Activated CD4-positive, alpha-beta memory T cell treated with anti-CD3 and anti-CD28 coated beads for 36 hours (primary cell): ENCODE measurements at regions not wholly inside any gene's neighbourhood (a gene's known extent, or its start where the extent isn't known, plus 50 kb on each side); places are given as distances from the start of the nearest gene placed in this dataset.
"Not testable (repeated sequence)": the region's sequence is repeated elsewhere in the genome, so short reads cannot be mapped to it uniquely, and the experiment has no call there.

ENCODE experiments used
- CTCF ChIA-PET: fragments of 350-600 bp; sonication (Branson Sonifier 250); formaldehyde crosslinking; loops from one replicate; lab custom pipeline; 2021; ENCODE audit warnings: antibody characterized with exemption, inconsistent platforms; lab: Charles Lee
- POLR2A ChIA-PET: fragments of 350-600 bp; sonication (Branson Sonifier 250); formaldehyde crosslinking; loops from one replicate; lab custom pipeline; 2021; ENCODE audit warnings: antibody characterized with exemption; lab: Charles Lee
- DNase-seq: peaks from one replicate; pipeline ENCODE4 v3.0.0-alpha.2; 2020
- H3K27ac Mint-ChIP-seq: one replicate; pipeline ENCODE4 v1.8.0; 2021; ENCODE audit warnings: mixed read lengths
- H3K27me3 Mint-ChIP-seq: one replicate; pipeline ENCODE4 v1.8.0; 2021; ENCODE audit warnings: mixed read lengths
- H3K36me3 Mint-ChIP-seq: one replicate; pipeline ENCODE4 v1.8.0; 2021; ENCODE audit warnings: mixed read lengths
- H3K4me1 Mint-ChIP-seq: one replicate; pipeline ENCODE4 v1.8.0; 2021; ENCODE audit warnings: low read depth, mixed read lengths
- H3K4me3 Mint-ChIP-seq: one replicate; pipeline ENCODE4 v1.8.0; 2021; ENCODE audit warnings: mild to moderate bottlenecking, mixed read lengths
- H3K9me3 Mint-ChIP-seq: one replicate; pipeline ENCODE4 v1.8.0; 2021; ENCODE audit warnings: mixed read lengths
- intact Hi-C: fragments of 100-400 bp; cut with micrococcal nuclease; formaldehyde crosslinking; loops from one replicate; pipeline ENCODE4 v1.15.1; 2023

DNA sequence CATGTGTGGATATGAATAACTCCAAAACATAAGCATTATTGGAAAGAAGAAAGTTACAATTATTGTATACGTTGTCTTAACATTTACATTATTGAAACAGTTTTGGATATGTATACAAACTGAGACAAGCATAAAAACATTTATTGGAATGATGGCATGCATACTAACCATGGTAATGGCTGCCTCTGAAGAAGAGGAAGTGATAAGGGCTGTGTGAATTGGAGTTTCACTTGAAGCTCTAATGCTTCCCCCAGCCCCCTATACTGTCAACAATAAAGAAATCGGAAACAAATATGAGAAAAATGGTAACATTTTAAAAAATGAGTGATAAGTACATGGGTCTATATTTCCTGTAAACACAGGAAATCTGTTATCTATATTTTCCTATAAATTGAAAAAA is 367.7 kb upstream of the DPYD start:
- intact Hi-C loops = no loop called here
- ChIA-PET CTCF (no interaction called here), POLR2A (no interaction called here)
- Mint-ChIP-seq H3K27me3 (no peaks in the 10 kb centered on the region), H3K4me1 (no peaks in the 10 kb centered on the region), H3K27ac (no peak overlapping the region), H3K9me3 (no peaks in the 10 kb centered on the region), H3K4me3 (no peak overlapping the region), H3K36me3 (no peaks in the 10 kb centered on the region)
- DNase-seq = no peak

DNA sequence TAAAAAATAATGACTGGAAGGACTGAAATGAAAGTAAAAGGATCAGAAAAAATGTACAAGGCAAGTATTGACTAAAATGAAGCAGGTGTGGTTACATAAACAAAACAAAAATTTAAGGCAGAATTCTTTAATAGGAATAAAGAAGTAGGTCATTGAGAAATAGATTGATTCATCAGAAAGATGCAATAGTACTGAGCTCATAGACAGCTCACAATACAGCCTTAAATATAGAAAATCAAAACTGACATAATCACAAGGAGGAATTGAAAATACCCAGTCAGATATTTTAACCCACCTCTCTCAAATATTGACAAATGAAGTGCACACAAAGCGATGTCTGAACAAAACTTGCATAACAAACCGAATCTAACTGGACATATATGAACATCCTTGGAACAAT is 366.8 kb upstream of the DPYD start:
- CTCF ChIA-PET = no interaction called here

DNA sequence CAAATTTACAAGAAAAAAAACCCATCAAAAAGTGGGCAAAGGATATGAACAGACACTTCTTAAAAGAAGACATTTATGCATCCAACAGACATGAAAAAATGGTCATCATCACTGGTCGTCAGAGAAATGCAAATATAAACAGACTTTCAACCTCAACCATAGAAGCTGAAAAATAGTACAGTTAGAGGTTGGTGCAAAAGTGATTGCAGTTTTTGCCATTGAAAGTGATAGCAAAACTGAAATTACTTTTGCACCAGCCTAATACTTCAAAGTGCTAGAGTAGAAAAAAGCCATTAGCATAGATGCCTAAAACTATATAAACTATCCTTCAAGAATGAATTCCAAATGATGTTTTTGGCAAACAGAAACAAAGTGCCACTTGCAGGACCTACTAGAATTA is 365.8 kb upstream of the DPYD start:
- Mint-ChIP-seq H3K4me1 (no peaks in the 10 kb centered on the region), H3K4me3 (no peak overlapping the region), H3K36me3 (no peaks in the 10 kb centered on the region), H3K27me3 (no peaks in the 10 kb centered on the region), H3K27ac (no peak overlapping the region), H3K9me3 (no peaks in the 10 kb centered on the region)
- POLR2A ChIA-PET = no interaction called here
- intact Hi-C loops = no loop called here
- CTCF ChIA-PET = no interaction called here
- DNase-seq = no peak

More for the DNA sequence above, 366.8 kb upstream of the DPYD start:
- H3K27me3 Mint-ChIP-seq = no peaks in the 10 kb centered on the region
- no peaks in the 10 kb centered on the region for H3K9me3 Mint-ChIP-seq
- H3K27ac Mint-ChIP-seq = no peak overlapping the region
- DNase-seq = no peak
- no peak overlapping the region for H3K4me3 Mint-ChIP-seq
- POLR2A ChIA-PET = no interaction called here
- no peaks in the 10 kb centered on the region for H3K36me3 Mint-ChIP-seq
- intact Hi-C loops = no loop called here
- no peaks in the 10 kb centered on the region for H3K4me1 Mint-ChIP-seq

DNA sequence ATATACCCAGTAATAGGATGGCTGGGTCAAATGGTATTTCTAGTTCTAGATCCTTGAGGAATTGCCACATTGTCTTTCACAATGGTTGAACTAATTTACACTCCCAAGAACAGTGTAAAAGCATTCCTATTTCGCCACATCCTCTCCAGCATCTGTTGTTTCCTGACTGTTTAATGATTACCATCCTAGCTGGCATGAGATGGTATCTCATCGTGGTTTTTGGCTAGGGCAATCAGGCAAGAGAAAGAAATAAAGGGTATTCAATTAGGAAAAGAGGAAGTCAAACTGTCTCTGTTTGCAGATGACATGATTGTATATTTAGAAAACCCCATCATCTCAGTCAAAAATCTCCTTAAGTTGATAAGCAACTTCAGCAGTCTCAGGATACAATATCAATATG is 364.5 kb upstream of the DPYD start:
- intact Hi-C loops, POLR2A ChIA-PET: not testable (repeated sequence)

DNA sequence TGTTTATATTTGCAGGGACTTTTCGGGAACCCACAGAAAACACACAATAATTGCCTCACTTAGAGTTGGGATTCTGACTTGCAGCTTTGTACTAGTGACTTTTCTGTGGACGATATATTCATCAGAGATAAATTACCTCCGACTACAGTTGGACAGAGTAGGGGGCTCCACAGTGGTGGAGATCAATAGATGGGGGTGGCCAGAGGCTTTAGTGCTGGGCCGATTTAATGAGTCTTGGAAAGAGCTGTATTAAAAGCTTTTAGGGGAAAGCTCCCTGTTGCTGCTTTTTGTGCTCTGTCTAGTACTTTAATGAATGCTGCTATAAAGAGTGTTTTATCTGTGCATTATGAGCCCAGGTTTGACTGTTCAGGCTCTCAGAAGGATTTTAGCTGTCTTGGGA is 359.2 kb upstream of the DPYD start:
- H3K4me3 Mint-ChIP-seq = no peak overlapping the region
- no peaks in the 10 kb centered on the region for H3K36me3 Mint-ChIP-seq
- intact Hi-C loops = no loop called here
- H3K27me3 Mint-ChIP-seq = no peaks in the 10 kb centered on the region
- H3K9me3 Mint-ChIP-seq = no peaks in the 10 kb centered on the region
- no peak for DNase-seq
- H3K27ac Mint-ChIP-seq = no peak overlapping the region
- CTCF ChIA-PET = no interaction called here
- POLR2A ChIA-PET = no interaction called here
- no peaks in the 10 kb centered on the region for H3K4me1 Mint-ChIP-seq

More for the DNA sequence above, 364.5 kb upstream of the DPYD start:
- H3K4me3 Mint-ChIP-seq, H3K9me3 Mint-ChIP-seq, CTCF ChIA-PET, H3K27me3 Mint-ChIP-seq, H3K36me3 Mint-ChIP-seq, H3K4me1 Mint-ChIP-seq, DNase-seq, H3K27ac Mint-ChIP-seq: not testable (repeated sequence)

DNA sequence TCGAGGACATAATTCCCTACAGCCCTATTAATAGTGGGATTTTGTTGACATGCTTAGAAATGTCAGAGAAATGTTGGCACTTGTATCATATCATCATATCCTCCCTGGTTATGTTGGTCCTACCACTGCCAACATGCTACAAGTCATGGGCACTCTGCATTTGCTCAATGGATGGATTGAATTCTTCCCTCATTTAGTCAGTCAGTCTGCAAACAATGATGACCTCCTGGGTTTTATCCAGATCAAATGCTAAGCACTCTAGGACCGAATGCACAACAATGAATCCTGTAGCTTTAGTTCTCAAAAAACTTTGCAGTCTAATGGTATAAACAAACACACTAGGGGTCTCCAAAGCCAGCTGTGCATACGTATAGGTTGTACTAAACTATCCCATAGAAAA is 357.2 kb upstream of the DPYD start:
- Mint-ChIP-seq H3K4me1 (no peaks in the 10 kb centered on the region), H3K4me3 (no peak overlapping the region), H3K36me3 (no peaks in the 10 kb centered on the region), H3K9me3 (no peaks in the 10 kb centered on the region), H3K27ac (no peak overlapping the region), H3K27me3 (no peaks in the 10 kb centered on the region)
- no peak for DNase-seq
- intact Hi-C loops = no loop called here
- ChIA-PET CTCF (no interaction called here), POLR2A (no interaction called here)

DNA sequence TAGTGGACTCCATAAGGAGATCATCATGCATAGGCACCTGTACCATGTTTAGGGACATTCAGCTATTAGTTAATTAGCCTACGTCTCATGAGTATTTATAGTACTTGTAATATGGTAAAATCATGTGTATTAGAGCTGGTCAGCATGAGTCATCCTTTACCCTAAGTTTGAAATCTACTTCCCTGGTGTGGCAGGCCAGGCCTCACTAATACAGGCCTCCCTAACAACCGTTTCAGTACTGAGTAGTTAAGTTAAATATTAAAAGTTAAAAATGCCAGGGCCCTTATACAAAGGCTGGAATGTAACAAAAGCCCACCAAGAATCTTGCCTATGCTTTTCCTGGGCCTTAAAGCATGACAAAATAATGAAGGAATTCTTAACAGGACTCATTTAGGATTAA is 356.3 kb upstream of the DPYD start:
- H3K4me1 Mint-ChIP-seq = no peaks in the 10 kb centered on the region
- no peaks in the 10 kb centered on the region for H3K9me3 Mint-ChIP-seq
- intact Hi-C loops = no loop called here
- CTCF ChIA-PET = no interaction called here
- no peak for DNase-seq
- no peaks in the 10 kb centered on the region for H3K36me3 Mint-ChIP-seq
- no peak overlapping the region for H3K27ac Mint-ChIP-seq
- H3K27me3 Mint-ChIP-seq = no peaks in the 10 kb centered on the region
- POLR2A ChIA-PET = no interaction called here
- H3K4me3 Mint-ChIP-seq = no peak overlapping the region

DNA sequence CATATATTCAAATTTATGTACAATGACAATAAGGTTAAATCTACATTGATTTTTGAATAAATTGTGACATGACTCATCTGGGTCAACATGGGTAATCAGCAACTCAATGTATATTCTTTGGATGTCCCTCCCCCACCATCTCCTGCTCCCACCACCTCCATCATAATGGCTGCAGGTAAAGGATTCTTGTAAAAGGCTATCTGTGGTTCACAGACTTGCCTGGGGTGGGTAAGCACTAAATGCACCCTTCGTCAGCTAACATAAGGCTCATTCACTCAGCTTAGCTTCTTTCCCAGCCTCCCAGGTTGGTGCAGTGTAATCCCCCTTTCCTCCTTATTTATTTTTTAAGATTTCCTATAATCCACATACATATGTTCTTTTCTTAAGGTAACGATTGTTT is 355.7 kb upstream of the DPYD start:
- H3K27me3 Mint-ChIP-seq = no peaks in the 10 kb centered on the region
- H3K4me3 Mint-ChIP-seq = no peak overlapping the region
- intact Hi-C loops = no loop called here
- CTCF ChIA-PET = no interaction called here
- DNase-seq = no peak
- no peaks in the 10 kb centered on the region for H3K36me3 Mint-ChIP-seq
- no peaks in the 10 kb centered on the region for H3K9me3 Mint-ChIP-seq
- H3K4me1 Mint-ChIP-seq = no peaks in the 10 kb centered on the region
- POLR2A ChIA-PET = no interaction called here
- no peak overlapping the region for H3K27ac Mint-ChIP-seq

DNA sequence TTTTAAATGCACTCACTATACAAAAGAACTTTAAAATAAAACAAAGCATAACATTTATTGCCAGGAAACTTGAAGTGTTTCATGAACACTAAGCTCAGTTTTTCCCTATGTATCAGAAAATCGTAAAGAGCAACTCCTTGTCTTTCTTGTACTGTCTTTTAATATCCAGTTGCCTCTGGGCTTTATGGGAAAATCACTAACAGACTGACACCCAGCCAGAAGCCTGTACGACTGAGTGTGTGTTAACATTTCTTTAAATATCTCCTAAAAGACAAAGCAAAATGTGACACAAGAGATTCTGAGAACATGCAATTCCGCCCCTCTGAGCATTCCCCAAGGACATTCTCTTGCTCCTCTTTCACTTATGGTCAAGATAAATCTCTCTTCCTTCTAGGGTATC is 347.5 kb upstream of the DPYD start:
- H3K4me1 Mint-ChIP-seq = no peaks in the 10 kb centered on the region
- intact Hi-C loops = no loop called here

DNA sequence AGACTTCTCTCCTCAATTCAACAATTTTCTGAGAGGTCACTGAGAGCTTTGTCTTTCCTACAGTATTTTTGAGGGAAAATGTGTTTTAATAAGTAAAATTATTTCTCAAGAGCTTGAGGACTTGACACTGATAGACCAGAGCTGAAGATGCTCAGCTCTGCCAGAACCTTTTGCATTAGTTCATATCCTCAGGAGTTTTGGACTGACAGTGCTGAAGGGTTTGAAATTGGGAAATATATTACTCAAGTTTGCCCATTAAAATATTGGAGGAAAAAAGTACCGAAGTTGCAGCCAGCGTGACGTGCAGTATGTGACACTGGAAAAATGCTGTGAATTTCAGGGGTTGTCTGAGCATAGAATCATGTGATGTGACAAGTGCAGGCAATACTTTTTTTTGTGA is 346.6 kb upstream of the DPYD start:
- Mint-ChIP-seq H3K4me1 (no peaks in the 10 kb centered on the region), H3K4me3 (no peak overlapping the region), H3K36me3 (no peaks in the 10 kb centered on the region), H3K27ac (no peak overlapping the region), H3K9me3 (no peaks in the 10 kb centered on the region), H3K27me3 (peaks cover 5% of the 10 kb centered on the region)
- no peak for DNase-seq
- ChIA-PET POLR2A (no interaction called here), CTCF (no interaction called here)
- intact Hi-C loops = no loop called here

More for the DNA sequence above, 347.5 kb upstream of the DPYD start:
- no peaks in the 10 kb centered on the region for H3K9me3 Mint-ChIP-seq
- H3K27me3 Mint-ChIP-seq = peaks cover 5% of the 10 kb centered on the region
- POLR2A ChIA-PET = no interaction called here
- CTCF ChIA-PET = no interaction called here
- H3K36me3 Mint-ChIP-seq = no peaks in the 10 kb centered on the region
- H3K27ac Mint-ChIP-seq = no peak overlapping the region
- H3K4me3 Mint-ChIP-seq = no peak overlapping the region
- no peak for DNase-seq

DNA sequence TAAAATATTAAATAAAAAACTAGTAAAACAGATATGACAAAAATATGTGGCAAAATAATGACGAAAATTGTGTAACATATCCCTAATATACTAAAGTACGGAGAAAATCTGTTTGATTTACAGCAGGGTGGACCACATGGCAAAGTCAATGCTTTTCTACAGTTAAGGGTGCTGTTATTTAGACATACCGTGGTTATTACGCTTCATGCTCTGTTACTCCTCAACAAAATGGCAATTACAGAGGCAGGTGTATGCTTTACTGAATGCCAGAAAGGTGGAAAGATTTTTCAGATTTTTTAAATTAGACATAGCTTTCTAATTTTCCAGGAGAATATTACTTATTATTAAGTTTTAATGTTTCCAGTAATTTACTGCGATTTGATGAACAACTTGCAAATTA is 343.9 kb upstream of the DPYD start:
- no peaks in the 10 kb centered on the region for H3K4me1 Mint-ChIP-seq
- POLR2A ChIA-PET = no interaction called here
- CTCF ChIA-PET = no interaction called here
- intact Hi-C loops = no loop called here
- no peak overlapping the region for H3K4me3 Mint-ChIP-seq
- no peaks in the 10 kb centered on the region for H3K9me3 Mint-ChIP-seq
- H3K27me3 Mint-ChIP-seq = peaks cover 5% of the 10 kb centered on the region
- no peak overlapping the region for H3K27ac Mint-ChIP-seq
- no peaks in the 10 kb centered on the region for H3K36me3 Mint-ChIP-seq
- no peak for DNase-seq

DNA sequence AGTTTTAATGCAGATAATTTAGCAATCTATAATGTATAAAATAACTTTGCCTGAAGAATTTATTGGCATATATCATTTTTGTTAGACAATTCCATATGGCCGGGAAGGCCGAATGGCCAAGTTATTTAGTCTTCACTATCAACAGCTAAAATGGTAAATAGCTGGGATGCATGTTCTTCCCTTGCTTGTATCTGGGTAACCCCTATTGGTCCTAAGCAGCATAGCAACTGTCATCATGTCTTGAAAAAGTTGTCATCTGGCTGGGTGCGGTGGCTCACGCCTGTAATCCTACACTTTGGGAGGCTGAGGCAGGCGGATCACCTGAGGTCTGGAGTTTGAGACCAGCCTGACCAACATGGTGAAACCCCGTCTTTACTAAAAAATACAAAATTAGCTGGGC is 340.0 kb upstream of the DPYD start:
- H3K36me3 Mint-ChIP-seq = no peaks in the 10 kb centered on the region
- no peaks in the 10 kb centered on the region for H3K27me3 Mint-ChIP-seq
- intact Hi-C loops = no loop called here
- POLR2A ChIA-PET = no interaction called here
- H3K4me3 Mint-ChIP-seq = no peak overlapping the region
- CTCF ChIA-PET = interaction anchor here (0.6 kb wide), 1 partner anchor 488 kb away, joined by 3 read pairs; no protein-coding TSS in a partner anchor
- H3K9me3 Mint-ChIP-seq = peaks cover 3% of the 10 kb centered on the region
- no peak overlapping the region for H3K27ac Mint-ChIP-seq
- no peak for DNase-seq
- no peaks in the 10 kb centered on the region for H3K4me1 Mint-ChIP-seq

DNA sequence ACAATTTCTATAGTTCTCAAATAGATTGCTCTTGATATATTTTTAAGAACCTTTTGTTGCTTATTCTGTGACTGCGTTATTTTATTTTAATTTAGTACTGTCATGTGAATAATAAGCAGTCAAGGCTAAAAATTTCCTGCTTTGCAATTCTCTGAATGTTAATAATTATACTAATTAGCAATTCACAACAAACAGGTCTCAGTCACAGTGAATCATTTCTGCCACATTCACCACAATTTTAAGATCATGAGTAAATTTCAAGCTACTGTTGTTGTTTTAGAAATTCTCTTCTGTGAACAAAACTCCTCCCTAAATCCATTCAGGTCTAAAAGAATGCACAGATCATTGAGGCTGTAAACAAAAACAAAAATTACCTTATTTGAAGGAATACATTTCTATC is 339.6 kb upstream of the DPYD start:
- Mint-ChIP-seq H3K27me3 (no peaks in the 10 kb centered on the region), H3K4me1 (no peaks in the 10 kb centered on the region), H3K27ac (no peak overlapping the region), H3K36me3 (no peaks in the 10 kb centered on the region), H3K9me3 (peaks cover 3% of the 10 kb centered on the region), H3K4me3 (no peak overlapping the region)
- POLR2A ChIA-PET = no interaction called here
- no peak for DNase-seq
- CTCF ChIA-PET = no interaction called here
- intact Hi-C loops = no loop called here

DNA sequence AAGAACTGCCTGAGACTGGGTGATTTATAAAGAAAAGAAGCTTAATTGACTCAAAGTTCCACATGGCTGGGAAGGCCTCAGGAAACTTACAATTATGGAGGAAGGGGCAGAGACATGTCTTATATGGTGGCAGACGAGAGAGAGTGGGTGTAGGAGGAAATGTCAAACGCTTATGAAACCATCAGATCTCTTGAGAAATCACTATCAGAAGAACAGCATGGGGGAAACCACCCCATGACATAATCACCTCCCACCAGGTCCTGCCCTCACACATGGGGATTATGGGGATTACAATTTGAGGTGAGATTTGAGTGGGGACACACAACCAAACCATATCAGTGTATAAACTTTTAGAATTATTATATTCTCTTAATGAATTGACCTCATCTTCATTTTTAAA is 335.9 kb upstream of the DPYD start:
- peaks cover 3% of the 10 kb centered on the region for H3K9me3 Mint-ChIP-seq
- CTCF ChIA-PET = no interaction called here
- no peak overlapping the region for H3K4me3 Mint-ChIP-seq
- no peak for DNase-seq
- H3K27ac Mint-ChIP-seq = no peak overlapping the region
- intact Hi-C loops = no loop called here
- H3K27me3 Mint-ChIP-seq = no peaks in the 10 kb centered on the region
- no peaks in the 10 kb centered on the region for H3K36me3 Mint-ChIP-seq
- no peaks in the 10 kb centered on the region for H3K4me1 Mint-ChIP-seq
- POLR2A ChIA-PET = no interaction called here
